ENCODE measurements at regions not wholly inside any gene's neighbourhood (a gene's known extent, or its start where the extent isn't known, plus 50 kb on each side); places are given as distances from the start of the nearest gene placed in this dataset.

GRCh38 chr13:55992145-55992544, 1148.6 kb upstream of the PRR20A start:
- no TSS peak for BruUV-seq (replicated peaks)
- no peak for TF ChIP-seq EZH2 (IDR thresholded peaks at IDR 0.05; ENCODE audit: borderline replicate concordance, low read depth, low read length, poor library complexity, severe bottlenecking)
- no peak for TF ChIP-seq CTCF (conservative IDR thresholded peaks at IDR 0.05; ENCODE audit: low read depth, low read length)
- H3K36me3 ChIP-seq (ENCODE audit: insufficient read depth, low read length, poor library complexity, severe bottlenecking): no peaks in the 10 kb centered on the region
- CTCF ChIA-PET: no interaction called here
- no peaks in the 10 kb centered on the region for H3K4me1 ChIP-seq (ENCODE audit: insufficient read depth, low read length, poor library complexity, severe bottlenecking)
- intact Hi-C loops (cut with micrococcal nuclease; ENCODE audit: unreplicated experiment): no loop called here
- no peak overlapping the region for H3K27ac ChIP-seq (ENCODE audit: low read depth, low read length, poor library complexity, severe bottlenecking)
- no peaks in the 10 kb centered on the region for H3K27me3 ChIP-seq (replicated peaks; ENCODE audit: insufficient read depth, low read depth, low read length, poor library complexity)
- peaks cover 4% of the 10 kb centered on the region for H3K9me3 ChIP-seq (ENCODE audit: low read depth, low read length, poor library complexity, severe bottlenecking)
- POLR2A ChIA-PET (ENCODE audit: low non-redundant PET): no interaction called here
- no peak for DNase-seq (ENCODE audit: low spot score)
- H3K4me3 ChIP-seq (ENCODE audit: low read depth, low read length, poor library complexity, severe bottlenecking): no peak overlapping the region

GRCh38 chr13:55999709-56000108, 1141.0 kb upstream of the PRR20A start:
- Histone ChIP-seq H3K4me3 (ENCODE audit: low read depth, low read length, poor library complexity, severe bottlenecking) (no peak overlapping the region), H3K27me3 (replicated peaks; ENCODE audit: insufficient read depth, low read depth, low read length, poor library complexity) (no peaks in the 10 kb centered on the region), H3K27ac (ENCODE audit: low read depth, low read length, poor library complexity, severe bottlenecking) (no peak overlapping the region), H3K9me3 (ENCODE audit: low read depth, low read length, poor library complexity, severe bottlenecking) (peaks cover 4% of the 10 kb centered on the region), H3K4me1 (ENCODE audit: insufficient read depth, low read length, poor library complexity, severe bottlenecking) (no peaks in the 10 kb centered on the region), H3K36me3 (ENCODE audit: insufficient read depth, low read length, poor library complexity, severe bottlenecking) (no peaks in the 10 kb centered on the region)
- DNase-seq (ENCODE audit: low spot score): no peak
- ChIA-PET POLR2A (ENCODE audit: low non-redundant PET) (no interaction called here), CTCF (interaction anchor here (0.6 to 0.7 kb wide), 2 partner anchors 33 to 503 kb away, joined by 4 read pairs; no protein-coding TSS in a partner anchor)
- TF ChIP-seq CTCF (conservative IDR thresholded peaks at IDR 0.05; ENCODE audit: low read depth, low read length) (peak; percentile 42), EZH2 (IDR thresholded peaks at IDR 0.05; ENCODE audit: borderline replicate concordance, low read depth, low read length, poor library complexity, severe bottlenecking) (no peak)
- intact Hi-C loops (cut with micrococcal nuclease; ENCODE audit: unreplicated experiment): no loop called here
- BruUV-seq (replicated peaks): no TSS peak

GRCh38 chr13:56009418-56009817, 1131.3 kb upstream of the PRR20A start:
- ChIA-PET CTCF (no interaction called here), POLR2A (ENCODE audit: low non-redundant PET) (no interaction called here)
- intact Hi-C loops (cut with micrococcal nuclease; ENCODE audit: unreplicated experiment): no loop called here
- Histone ChIP-seq H3K9me3 (ENCODE audit: low read depth, low read length, poor library complexity, severe bottlenecking) (peaks cover 4% of the 10 kb centered on the region), H3K27ac (ENCODE audit: low read depth, low read length, poor library complexity, severe bottlenecking) (no peak overlapping the region), H3K27me3 (replicated peaks; ENCODE audit: insufficient read depth, low read depth, low read length, poor library complexity) (no peaks in the 10 kb centered on the region), H3K36me3 (ENCODE audit: insufficient read depth, low read length, poor library complexity, severe bottlenecking) (no peaks in the 10 kb centered on the region), H3K4me1 (ENCODE audit: insufficient read depth, low read length, poor library complexity, severe bottlenecking) (no peaks in the 10 kb centered on the region), H3K4me3 (ENCODE audit: low read depth, low read length, poor library complexity, severe bottlenecking) (no peak overlapping the region)
- no TSS peak for BruUV-seq (replicated peaks)
- TF ChIP-seq EZH2 (IDR thresholded peaks at IDR 0.05; ENCODE audit: borderline replicate concordance, low read depth, low read length, poor library complexity, severe bottlenecking): no peak
- no peak for TF ChIP-seq CTCF (conservative IDR thresholded peaks at IDR 0.05; ENCODE audit: low read depth, low read length)
- no peak for DNase-seq (ENCODE audit: low spot score)
